Osteoblast (primary cell): ENCODE measurements at regions not wholly inside any gene's neighbourhood (a gene's known extent, or its start where the extent isn't known, plus 50 kb on each side); places are given as distances from the start of the nearest gene placed in this dataset.

ENCODE experiments used
- DNase-seq: peaks from one replicate; pipeline ENCODE4 v3.0.0; 2011; ENCODE audit warnings: low spot score, mixed read lengths; ENCODE audit not compliant: insufficient read length; ENCODE audit errors: missing footprints
- H2AFZ ChIP-seq: 2 replicates; pipeline ENCODE4 v1.6.0; 2011; ENCODE audit warnings: mild to moderate bottlenecking, low read length
- H3K27ac ChIP-seq: 2 replicates; pipeline ENCODE4 v1.5.1; 2011; ENCODE audit warnings: mild to moderate bottlenecking, low read depth, low read length, moderate library complexity
- H3K27me3 ChIP-seq: 2 replicates; pipeline ENCODE4 v1.6.0; 2012; ENCODE audit warnings: mild to moderate bottlenecking, control low read depth, inconsistent platforms, low read length, moderate library complexity; ENCODE audit not compliant: insufficient read depth
- H3K36me3 ChIP-seq: 2 replicates; pipeline ENCODE4 v1.5.1; 2011; ENCODE audit warnings: mild to moderate bottlenecking, low read length, control low read depth, moderate library complexity; ENCODE audit not compliant: insufficient read depth
- H3K4me1 ChIP-seq: 2 replicates; pipeline ENCODE4 v1.5.1; 2011; ENCODE audit warnings: mild to moderate bottlenecking, low read length, control low read depth, moderate library complexity; ENCODE audit not compliant: insufficient read depth
- H3K4me2 ChIP-seq: 2 replicates; pipeline ENCODE4 v1.6.0; 2011; ENCODE audit warnings: mild to moderate bottlenecking, low read length; ENCODE audit not compliant: insufficient read depth
- H3K4me3 ChIP-seq: fragments of 200-600 bp; sonication (generic); 3 replicates; pipeline ENCODE4 v1.5.1; 2012; ENCODE audit warnings: mild to moderate bottlenecking, low read length, inconsistent platforms; ENCODE audit not compliant: insufficient read depth
- H3K79me2 ChIP-seq: 2 replicates; pipeline ENCODE4 v1.6.0; 2012; ENCODE audit warnings: mild to moderate bottlenecking, low read length, control low read depth, inconsistent platforms; ENCODE audit not compliant: insufficient read depth
- H3K9me3 ChIP-seq: 2 replicates; pipeline ENCODE4 v1.5.1; 2011; ENCODE audit warnings: low read depth, low read length, control low read depth
- H4K20me1 ChIP-seq: 2 replicates; pipeline ENCODE4 v1.6.0; 2012; ENCODE audit warnings: mild to moderate bottlenecking, low read length, control low read depth; ENCODE audit not compliant: insufficient read depth
- TF ChIP-seq, protein P1 (sequence below): IDR thresholded peaks from 2 replicates; pipeline ENCODE4 v1.5.1; 2011; ENCODE audit warnings: mild to moderate bottlenecking, low read depth, low read length, moderate library complexity; ENCODE audit errors: extremely low read depth

DNA sequence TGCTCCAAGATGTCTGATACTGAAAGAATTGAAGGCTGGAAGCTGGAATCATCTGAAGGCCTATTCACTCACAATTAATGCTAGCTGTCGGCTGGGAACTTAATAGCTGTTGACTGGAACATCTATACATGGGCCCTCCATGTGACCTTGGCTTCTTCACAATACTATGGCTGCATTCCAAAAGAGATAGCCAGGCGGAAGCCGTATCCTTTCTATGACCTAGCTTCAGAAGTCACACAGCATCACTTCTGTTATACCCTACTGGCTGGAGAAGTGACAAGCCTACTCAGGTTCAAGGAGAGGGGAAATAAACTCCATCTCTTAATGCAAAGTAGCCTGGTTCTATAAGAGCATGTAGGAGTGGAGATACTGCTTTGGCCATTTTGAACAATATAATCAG, 50.9 kb upstream of the SPRED1 start:
- Histone ChIP-seq H3K79me2 (no peaks in the 10 kb centered on the region), H3K4me2 (no peak overlapping the region), H3K9me3 (no peaks in the 10 kb centered on the region), H3K36me3 (no peaks in the 10 kb centered on the region), H3K4me1 (peaks cover 3% of the 10 kb centered on the region), H4K20me1 (no peaks in the 10 kb centered on the region), H2AFZ (no peak overlapping the region), H3K4me3 (no peak overlapping the region), H3K27ac (no peak overlapping the region), H3K27me3 (no peaks in the 10 kb centered on the region)
- DNase-seq = no peak
- TF ChIP-seq, protein P1, sequence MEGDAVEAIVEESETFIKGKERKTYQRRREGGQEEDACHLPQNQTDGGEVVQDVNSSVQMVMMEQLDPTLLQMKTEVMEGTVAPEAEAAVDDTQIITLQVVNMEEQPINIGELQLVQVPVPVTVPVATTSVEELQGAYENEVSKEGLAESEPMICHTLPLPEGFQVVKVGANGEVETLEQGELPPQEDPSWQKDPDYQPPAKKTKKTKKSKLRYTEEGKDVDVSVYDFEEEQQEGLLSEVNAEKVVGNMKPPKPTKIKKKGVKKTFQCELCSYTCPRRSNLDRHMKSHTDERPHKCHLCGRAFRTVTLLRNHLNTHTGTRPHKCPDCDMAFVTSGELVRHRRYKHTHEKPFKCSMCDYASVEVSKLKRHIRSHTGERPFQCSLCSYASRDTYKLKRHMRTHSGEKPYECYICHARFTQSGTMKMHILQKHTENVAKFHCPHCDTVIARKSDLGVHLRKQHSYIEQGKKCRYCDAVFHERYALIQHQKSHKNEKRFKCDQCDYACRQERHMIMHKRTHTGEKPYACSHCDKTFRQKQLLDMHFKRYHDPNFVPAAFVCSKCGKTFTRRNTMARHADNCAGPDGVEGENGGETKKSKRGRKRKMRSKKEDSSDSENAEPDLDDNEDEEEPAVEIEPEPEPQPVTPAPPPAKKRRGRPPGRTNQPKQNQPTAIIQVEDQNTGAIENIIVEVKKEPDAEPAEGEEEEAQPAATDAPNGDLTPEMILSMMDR = no peak

- Histone ChIP-seq H3K4me2 (no peak overlapping the region), H3K36me3 (no peaks in the 10 kb centered on the region), H3K4me3 (no peak overlapping the region), H3K9me3 (no peaks in the 10 kb centered on the region), H4K20me1 (no peaks in the 10 kb centered on the region), H3K79me2 (no peaks in the 10 kb centered on the region), H2AFZ (no peak overlapping the region), H3K27ac (no peak overlapping the region), H3K27me3 (no peaks in the 10 kb centered on the region), H3K4me1 (peaks cover 3% of the 10 kb centered on the region)
- TF ChIP-seq, protein P1 = no peak
- DNase-seq = no peak
Observed at GRCh38 chr15:38202361-38202760, 50.3 kb upstream of the SPRED1 start.
